ENCODE measurements at regions not wholly inside any gene's neighbourhood (a gene's known extent, or its start where the extent isn't known, plus 50 kb on each side); places are given as distances from the start of the nearest gene placed in this dataset.
A peak's percentile ranks its signal among the peaks of the same experiment; 100 is the strongest.
"Not testable (repeated sequence)": the region's sequence is repeated elsewhere in the genome, so short reads cannot be mapped to it uniquely, and the experiment has no call there.

DNA sequence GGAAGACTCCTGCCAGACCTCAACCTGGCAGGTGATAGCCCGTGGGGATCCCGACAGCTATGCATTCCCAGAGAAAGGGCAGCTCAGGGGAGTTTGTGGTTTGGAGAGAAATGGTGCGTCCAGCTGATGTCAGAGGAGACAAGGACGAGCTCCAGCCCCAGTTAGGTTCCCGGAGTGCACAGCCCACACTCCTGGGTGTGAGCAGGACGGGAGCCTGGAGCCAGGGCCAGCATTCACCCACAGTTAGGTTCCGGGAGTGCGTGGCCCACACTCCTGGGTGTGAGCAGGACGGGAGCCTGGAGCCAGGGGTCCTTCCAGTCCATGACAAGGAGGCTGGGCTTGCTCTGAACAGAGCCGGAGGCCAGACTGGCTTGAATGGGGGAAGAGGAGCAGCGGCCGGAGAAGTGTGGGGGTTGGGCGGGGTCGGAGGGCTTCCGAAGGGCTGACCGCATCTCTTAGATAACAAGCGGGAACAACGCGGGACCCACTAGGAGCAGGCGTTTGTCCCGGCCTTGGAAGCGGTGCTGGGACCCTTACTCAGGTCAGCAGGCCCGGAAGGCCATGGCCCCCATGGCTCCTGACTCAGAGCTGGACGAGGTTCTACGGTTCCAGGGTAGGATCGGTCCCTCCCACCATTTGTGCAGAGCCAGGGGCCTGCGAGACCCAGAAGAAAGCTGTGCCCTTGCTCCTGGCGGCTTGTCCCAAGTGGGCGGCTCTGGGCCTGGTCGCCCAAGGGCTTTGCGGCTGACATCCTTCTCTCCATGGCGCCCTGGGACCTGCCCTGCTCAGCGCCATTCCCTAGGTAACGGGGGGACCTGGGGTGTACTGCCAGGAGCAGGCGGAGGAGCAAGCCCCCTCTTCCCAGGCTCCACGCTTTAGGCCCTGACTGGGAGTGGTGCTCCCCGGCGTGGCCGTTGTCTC lies 185.6 kb downstream of the RTP5 start:
- DNase-seq = no peak

DNA sequence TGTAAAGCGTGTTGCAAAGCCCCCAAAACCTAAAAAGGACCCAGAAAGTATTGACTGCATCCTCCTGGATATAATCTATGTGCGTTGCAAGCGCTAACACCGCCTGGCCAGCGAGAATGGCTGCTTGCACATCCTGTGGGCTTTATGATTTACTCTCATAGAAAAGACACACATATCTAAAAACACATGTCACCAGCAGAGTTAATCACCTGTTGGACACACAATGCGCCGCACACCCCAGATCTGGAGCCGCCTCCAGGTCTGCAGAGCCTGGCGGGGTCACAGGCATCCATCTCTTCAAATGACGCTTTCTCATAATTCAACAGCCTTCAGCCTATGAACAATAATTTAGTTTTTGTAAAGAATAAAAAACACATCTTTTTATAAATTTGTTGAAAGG lies 186.5 kb downstream of the RTP5 start:
- no peak for DNase-seq

DNA sequence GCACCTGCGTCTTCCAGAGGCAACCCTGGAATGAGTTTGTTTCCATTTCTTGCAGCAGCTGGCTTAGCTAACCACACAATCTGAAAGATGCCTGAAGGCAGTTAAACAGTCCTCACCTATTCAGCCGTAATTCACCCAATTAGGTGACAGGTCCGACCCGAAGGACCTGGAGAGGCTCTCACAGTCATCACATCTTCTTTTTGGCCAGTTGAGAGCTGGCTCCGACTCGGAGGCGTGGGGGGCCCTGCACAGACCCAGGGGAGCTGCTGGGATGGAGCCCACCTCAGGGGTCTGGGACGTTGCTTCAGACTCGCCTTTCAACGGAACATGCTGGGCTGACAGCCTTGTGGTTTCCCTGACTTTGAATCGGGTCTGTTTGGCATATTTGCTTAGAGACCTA lies 187.3 kb downstream of the RTP5 start:
- peak in 1 of 2 experiments; percentile 18 for DNase-seq

DNA sequence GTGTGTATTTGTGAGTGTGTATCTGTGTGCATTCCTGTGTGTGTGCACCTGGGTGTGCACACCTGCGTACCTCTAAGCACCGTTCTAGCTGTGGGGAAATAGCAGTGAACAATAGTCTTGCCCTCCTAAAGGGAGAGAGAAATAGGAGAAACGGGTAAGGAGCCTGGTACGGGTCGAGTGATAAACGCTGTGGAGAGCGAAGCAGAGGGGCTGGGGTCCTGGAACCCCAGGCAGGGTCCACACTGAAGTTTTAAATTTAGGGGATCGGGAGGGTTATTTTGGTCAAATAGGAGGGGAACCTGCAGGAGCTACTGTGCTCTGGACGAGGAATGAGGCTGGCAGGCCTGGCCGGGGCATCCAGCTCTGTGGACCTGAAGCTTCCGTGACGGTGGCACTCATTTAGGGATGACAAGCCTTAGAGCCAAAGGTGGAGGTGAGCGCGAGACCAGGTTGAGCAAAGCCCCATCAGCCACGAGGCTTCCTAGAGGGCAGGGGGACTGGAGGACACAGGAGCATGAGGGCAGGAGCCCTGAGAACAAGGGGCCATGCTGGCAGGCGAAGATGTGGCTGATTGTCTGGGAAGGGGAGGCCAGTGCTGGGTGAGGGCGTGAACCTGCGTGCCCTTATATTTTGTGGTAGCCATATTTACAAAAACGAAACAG lies 188.0 kb downstream of the RTP5 start:
- DNase-seq = no peak

DNA sequence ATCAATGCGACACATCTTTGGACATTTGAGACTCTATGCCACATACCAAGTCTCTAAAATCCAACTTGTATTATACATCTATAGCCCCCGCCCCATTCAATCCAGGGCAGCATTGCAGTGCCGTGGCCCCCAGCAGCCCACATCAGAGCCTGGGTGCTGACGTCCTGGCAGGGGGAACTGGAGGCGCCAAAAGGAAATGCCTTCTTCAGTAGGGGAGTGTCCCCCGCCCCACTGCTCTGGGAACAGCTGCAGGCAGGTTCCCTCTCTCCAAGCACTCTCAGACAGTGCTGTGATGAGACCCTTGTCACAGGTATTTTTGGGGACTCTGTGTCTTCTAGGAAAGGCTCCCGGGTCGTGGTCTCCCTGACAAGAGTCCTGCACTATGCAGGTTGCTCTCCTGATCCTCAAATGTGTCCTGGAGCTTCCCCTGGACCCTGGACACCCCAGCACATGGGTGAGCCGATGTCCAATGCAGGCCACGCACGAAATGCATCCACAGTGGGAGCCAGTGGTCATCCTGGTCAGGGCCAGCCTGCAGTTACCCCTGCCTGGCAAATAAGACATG lies 188.7 kb downstream of the RTP5 start:
- DNase-seq = no peak

DNA sequence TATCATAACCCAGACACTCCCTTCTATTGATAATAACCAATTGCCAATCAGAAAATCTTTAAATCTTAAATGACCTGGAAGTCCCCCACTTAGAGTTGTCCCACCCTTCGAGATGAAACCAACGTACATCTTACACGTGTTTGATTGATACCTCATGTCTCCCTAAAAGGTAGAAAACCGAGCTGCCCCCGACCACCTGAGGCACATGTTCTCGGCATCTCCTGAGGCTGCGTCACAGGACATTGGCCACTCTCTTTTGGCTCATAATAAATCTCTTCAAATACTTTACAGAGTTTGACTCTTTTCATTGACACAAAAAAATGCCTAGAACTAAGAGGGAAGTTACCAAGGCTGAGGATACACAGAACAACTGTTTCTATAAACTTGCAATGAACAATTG lies 190.0 kb downstream of the RTP5 start:
- no peak for DNase-seq

DNA sequence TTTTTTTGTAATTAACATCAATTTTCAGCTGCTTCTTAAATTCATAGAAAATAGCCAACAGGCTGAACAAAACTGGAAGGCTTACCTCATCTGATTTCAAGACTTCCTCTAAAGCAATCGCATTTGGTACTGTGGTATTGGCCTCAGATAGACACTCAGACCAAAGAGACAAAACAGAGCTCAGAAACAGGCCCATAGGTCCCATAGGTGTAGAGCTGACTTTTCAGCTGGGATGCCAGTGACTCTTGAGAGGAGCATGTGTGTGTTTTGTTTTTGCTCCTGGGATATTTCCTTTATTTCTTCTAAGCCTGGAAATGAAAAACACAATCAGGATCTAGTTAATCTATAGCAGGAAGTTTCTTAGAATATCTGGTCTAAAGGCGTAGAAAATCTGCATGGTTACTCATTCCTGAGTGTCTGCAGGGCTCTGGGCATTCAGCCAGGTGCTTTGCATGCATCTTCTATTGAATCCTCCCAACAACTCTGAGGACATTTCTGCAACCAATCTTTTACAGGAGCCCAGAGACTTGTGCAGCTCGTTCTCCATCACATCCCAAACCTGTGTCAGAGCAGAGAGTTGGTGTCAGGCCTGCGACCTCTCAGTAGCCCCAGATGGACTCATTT lies 190.8 kb downstream of the RTP5 start:
- DNase-seq = peak; percentile 52 to 68

DNA sequence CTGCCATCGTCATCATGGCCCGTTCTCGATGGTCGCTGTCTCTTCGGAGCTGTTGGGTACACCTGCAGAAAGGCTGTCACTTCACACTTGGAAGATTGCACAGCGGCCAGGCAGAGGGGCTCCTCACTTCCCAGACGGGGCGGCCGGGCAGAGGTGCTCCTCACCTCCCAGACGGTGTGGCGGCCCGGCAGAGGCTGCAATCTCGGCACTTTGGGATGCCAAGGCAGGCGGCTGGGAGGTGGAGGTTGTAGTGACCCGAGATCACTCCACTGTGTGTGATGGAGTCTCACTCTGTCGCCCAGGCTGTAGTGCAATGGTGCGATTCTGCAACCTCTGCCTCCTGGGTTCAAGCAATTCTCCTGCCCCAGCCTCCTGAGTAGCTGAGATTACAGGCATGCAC lies 192.4 kb downstream of the RTP5 start:
- not testable (repeated sequence) for DNase-seq

DNA sequence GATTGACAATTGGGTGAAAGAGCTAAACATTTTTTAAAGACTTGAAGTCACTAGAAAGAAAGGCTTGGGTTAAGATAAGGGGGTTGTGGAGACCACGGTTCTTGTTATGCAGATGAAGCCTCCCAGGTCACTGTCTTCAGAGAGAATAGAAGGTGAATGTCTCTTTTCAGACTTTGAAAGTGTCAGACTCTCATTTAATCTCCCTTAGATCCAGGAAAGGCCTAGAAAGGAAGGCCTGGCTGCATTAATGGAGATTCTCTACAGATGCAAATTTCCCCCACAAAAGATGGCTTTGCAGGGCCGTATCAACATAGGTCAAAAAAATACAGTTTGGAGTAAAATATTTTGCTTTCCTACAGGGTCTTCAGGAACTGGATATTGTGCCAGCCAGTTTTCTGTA lies 193.9 kb downstream of the RTP5 start:
- DNase-seq = no peak

DNA sequence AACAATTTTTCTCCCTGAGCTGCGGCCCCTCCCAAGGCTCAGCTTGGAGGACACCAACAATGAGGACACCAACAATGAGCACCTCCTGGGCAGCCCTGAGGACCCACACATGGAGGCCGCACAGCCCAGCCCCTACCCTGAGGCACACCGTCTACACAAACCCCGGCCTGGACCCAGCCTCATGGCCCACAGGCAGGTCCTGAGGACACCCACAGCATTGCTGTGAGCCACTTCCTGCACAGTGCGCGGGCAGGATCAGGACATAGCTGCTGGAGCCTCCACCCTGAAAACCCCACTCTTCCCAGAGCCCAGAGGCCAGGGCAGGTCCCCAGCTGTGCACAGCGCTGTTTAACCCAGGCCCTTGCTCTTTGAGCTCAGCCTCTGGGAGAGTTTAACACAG lies 194.3 kb downstream of the RTP5 start:
- DNase-seq = no peak

DNA sequence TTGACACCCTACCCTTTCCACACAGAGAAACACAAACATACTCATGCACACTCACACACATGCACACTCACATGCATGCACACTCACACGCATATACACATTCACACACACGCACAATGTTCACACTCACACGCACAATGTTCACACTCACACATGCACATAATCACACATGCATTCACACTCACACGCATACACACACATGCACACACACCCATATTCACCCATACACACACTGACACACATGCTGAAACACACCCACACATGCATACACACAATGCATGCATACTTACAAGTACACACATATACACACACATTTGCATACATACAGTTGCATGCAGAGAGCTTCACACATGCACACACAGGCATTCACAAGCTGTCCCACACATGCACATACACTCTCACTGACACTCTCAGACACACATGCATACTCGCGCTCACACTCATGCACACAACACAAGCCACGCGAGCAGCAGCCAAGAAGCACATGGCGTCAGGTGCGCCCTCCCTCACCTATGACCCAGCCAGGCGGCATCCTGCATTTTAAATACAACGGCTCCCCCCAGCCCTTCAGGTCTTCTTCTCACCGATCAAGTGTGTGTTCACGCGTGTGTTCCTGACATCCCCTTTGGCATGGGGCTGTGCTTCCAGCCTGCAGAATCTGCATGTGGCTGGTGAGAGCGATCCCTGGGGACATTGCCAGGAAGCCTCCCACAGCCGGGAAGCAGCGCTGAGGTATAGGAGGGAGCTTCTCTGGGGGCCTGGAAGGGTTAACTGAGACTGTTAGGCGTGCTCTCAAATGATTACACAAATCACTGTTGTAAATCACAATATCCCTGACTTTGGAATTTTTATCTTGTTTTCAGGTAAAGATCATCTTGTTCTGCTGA lies 195.1 kb downstream of the RTP5 start:
- peak in 1 of 2 experiments; percentile 26 for DNase-seq

DNA sequence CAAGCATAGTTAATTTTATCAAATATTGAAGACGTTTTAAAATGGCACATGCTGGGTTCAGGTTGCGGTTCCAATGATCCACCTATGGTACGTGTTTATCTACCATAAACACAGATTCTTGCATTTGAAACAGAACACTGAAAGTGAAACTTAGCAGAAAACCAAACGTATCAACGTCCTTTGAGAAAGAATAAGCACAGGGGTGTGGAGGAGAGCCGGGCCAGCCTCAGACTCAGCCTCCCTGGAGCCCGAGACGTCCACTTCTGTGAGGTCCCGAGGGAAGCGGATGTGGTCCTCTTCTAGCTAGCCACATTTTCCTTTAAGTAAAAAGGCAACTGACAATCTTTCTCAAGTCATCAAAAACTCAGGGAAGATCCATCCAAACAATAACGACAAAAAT lies 195.9 kb downstream of the RTP5 start:
- no peak for DNase-seq

DNA sequence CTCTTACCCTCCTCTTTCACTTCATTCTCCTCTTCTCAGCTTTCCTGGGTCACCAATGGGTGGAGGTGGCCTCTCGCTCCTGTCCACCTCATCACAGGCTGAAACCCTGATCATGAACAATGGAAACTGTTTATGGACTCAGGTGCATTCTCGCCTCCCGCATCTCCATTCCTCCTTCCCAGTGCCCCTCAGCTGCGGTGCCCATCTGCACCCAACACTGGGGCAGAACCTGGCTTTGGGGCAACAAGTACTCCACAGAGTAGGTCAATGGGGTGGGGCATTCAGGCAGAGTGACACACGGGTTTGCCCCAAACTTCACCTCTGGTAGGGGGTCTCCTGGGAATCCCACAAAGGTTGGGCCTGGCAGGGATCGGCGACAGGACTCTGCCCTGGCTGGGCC lies 199.5 kb downstream of the RTP5 start:
- DNase-seq = no peak

DNA sequence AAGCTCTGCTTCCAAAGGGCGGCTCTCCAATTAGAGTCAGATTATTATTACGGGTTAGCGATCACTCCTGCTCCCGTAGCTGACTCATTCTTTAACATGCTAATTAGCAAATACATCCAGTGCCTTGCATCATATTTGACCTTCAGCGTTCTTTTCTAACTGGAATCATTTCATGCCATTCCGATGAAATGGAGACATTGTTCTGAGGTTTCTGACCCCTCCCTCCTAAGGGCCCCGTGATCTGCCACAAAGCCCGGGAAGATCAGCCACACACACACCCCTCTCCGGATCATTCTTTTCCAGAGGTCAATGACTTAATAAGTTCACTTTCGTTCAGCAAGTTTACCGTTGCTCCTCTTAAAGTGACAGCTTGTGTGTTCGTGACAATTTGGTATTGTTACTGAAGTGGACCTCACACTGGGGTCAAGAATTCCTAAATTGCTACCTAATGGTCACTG lies 200.4 kb downstream of the RTP5 start:
- DNase-seq = not testable (repeated sequence)

DNA sequence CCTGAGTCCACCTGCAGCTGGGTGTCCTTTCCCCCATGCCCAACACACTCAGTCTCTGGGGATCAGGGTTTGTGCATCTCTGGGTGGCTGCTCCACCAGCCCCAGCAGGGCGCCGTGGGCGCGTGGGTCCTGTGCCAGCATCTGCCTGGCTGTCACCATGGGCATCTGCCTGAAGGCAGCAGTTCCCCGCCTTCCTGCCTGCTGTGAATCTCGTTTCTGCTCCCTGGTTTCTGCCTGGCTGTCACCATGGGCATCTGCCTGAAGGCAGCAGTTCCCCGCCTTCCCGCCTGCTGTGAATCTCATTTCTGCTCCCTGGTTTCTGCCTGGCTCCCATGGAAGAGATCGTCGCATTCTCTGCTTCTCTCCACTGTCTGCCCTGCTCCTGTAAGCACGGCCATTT lies 201.2 kb downstream of the RTP5 start:
- not testable (repeated sequence) for DNase-seq

DNA sequence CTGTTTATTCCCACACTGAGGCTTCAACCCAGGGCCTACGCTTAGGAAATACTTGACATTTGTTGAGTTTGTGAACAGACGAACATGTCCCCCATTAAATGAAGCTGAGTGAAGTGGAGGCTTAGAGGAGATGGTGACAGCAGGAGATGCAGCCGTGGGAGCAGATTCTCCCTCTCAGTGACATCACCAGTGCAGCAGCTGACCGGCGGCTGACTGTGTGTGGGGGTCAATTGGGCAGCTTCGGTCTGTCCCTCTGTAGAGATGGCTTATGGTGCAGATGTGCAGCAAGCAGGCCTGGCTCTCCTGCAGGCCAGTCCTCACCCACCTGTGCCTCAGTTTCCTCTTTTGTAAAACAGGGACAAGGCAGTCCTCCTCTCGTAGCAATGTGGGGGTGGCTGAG lies 201.8 kb downstream of the RTP5 start:
- DNase-seq = not testable (repeated sequence)

DNA sequence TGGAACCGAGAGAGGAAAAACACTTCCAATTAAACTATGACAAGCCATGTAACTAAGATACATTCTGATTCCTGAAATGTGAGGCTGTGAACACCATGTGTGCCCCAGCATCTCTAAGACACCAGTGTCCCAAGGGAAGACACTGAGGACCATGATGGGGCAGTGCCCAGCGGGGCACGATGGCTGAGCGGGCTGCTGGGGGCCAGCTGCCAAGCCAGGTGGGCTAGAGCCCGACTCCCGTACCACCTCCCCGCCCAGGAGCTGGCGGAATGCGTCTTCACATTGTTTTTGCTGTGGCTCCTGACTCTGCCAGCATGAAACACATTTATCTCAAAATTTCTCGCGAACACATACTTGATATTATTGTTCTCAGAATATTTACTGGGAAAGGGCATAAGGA lies 202.4 kb downstream of the RTP5 start:
- DNase-seq = not testable (repeated sequence)

DNA sequence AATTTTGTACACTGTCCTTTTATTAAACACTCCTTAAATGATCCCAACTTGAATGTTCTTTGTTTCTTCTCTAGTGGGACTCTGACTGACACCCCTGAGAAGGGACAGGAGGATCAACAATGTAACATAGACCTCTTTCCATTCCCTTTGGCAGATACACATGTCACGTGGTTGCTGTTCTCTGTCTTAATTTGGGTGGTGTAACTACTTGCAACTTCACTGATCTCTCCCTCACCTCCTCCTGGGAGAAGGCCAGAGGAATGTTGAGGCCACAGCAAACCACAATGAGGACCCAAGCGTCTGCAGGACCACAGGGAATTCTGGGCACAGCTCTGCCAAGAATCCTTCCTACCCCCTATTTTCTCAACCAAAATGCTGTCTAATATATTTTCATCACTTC lies 205.6 kb downstream of the RTP5 start:
- DNase-seq = no peak

DNA sequence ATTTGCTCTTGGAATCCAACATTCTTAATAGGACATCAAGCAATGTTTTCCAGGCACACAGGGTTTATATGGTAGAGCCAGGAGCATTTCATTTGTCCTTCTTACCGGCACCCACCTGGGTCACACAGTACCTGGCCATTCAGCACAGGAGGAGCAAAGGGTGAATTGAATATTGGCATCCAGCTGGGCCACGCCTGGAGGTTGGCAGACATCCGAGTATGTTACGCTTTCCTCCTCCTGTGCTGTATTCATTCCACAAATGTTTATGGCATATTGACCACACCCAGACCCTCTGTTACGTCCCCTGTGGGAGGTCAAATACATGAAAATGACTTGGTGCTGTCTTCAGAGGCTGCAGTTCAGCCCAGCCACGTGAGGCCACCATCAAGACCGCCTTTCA lies 206.2 kb downstream of the RTP5 start:
- DNase-seq = peak; percentile 75 to 77

DNA sequence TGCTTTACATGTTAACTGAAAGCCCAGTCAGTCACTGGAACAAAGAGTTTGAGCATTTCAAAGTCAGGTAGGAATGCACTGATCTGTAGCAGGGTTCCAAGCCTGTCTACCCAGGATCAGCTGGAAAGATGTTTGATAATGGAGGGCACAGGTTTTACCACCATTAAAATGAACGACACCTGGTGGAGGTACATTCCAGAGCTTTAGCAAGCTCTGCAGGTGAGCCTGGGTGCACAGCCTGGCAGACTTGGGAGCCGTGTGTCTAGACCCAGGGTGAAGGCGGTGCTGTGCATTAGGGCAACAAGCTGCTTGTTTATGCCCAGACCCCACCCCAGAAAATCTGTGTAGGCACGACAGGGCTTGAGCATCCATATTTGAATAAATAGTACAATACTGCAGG lies 206.7 kb downstream of the RTP5 start:
- DNase-seq = peak; percentile 84 to 85

DNA sequence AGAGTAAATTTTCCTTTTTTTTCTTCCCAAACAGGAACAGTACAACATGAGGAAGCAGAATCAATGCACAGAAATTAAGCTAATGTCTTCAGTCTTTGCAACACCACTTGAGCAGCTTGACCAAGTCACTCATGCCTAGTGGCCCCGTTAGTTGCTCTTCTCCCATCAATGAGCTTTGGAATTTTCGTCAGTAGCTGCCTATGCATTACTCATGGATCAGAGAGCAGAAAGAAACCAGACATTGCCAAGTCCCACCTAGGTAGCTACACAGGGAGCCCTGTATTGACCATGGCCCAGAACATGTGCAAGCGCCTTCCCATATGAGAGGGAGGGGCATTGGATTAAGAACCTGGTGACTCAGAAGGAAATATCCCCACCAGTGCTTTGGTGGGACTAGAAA lies 208.9 kb downstream of the RTP5 start:
- DNase-seq = not testable (repeated sequence)

DNA sequence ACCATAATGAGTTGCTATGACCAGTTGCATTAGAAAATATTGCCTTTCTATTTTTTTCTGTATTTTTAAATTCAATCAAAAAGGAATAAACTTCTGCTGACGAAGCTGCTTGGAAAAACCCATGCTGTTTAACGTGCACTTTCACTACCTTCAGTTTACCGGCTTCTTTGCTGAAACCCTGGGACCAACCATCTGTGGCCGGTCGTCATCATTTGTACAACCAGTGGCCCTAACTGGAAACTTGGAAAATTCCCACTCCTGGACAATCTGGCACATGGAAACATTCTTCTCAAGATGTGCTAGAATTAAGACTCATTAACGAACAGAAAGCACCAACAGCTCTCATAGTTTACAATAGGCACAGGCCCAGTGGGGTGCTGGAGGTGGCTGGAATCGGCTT lies 210.3 kb downstream of the RTP5 start:
- not testable (repeated sequence) for DNase-seq

Measured in NCI-H526 (cell line).